SK-N-SH treated with all-trans-retinoic acid at 6 μM for 48 hours (cell line): ENCODE measurements at regions not wholly inside any gene's neighbourhood (a gene's known extent, or its start where the extent isn't known, plus 50 kb on each side); places are given as distances from the start of the nearest gene placed in this dataset.

Experiments
- ATAC-seq: fragments of 200-7000 bp; cut with Tn5 transposase; 3 replicates; pipeline ENCODE4 v1.9.1; 2020; ENCODE audit warnings: mild to moderate bottlenecking, moderate library complexity
- ARNTL ChIP-seq: fragments of 450-650 bp; formaldehyde crosslinking; IDR thresholded peaks from 2 replicates; pipeline ENCODE4 v1.5.0; 2020; ENCODE audit warnings: low read depth, mild to moderate bottlenecking, moderate library complexity, borderline replicate concordance
- BACH2 ChIP-seq: fragments of 250-450 bp; sonication (Bioruptor Pico); IDR thresholded peaks from 2 replicates; pipeline ENCODE4 v1.9.0; 2021; ENCODE audit warnings: mild to moderate bottlenecking, borderline replicate concordance
- CREB5 ChIP-seq: fragments of 250-450 bp; sonication (Bioruptor Pico); IDR thresholded peaks from 2 replicates; pipeline ENCODE4 v1.5.1; 2020; ENCODE audit warnings: low read depth, mild to moderate bottlenecking, moderate library complexity
- CSRNP3 ChIP-seq: fragments of 250-450 bp; sonication (Bioruptor Pico); IDR thresholded peaks from 2 replicates; pipeline ENCODE4 v1.5.1; 2021; ENCODE audit warnings: mild to moderate bottlenecking, moderate library complexity
- ESRRG ChIP-seq: fragments of 250-450 bp; sonication (Bioruptor Pico); IDR thresholded peaks from 2 replicates; pipeline ENCODE4 v1.6.1; 2021; ENCODE audit warnings: mild to moderate bottlenecking
- GLIS3 ChIP-seq: fragments of 250-450 bp; sonication (Bioruptor Pico); IDR thresholded peaks from 2 replicates; pipeline ENCODE4 v1.5.0; 2020; ENCODE audit warnings: mild to moderate bottlenecking, moderate library complexity
- ISL1 ChIP-seq: fragments of 250-450 bp; sonication (Bioruptor Pico); IDR thresholded peaks from 2 replicates; pipeline ENCODE4 v2.1.2; 2022; ENCODE audit warnings: mild to moderate bottlenecking, moderate library complexity
- OSR1 ChIP-seq: fragments of 250-450 bp; sonication (Bioruptor Pico); IDR thresholded peaks from 2 replicates; pipeline ENCODE4 v1.8.0; 2022; ENCODE audit warnings: moderate library complexity, mild to moderate bottlenecking, inconsistent platforms
- PPARA ChIP-seq: fragments of 250-450 bp; sonication (Bioruptor Pico); IDR thresholded peaks from 2 replicates; pipeline ENCODE4 v1.5.0; 2020; ENCODE audit warnings: mild to moderate bottlenecking, borderline replicate concordance
- SNAI2 ChIP-seq: fragments of 250-450 bp; sonication (Bioruptor Pico); IDR thresholded peaks from 2 replicates; pipeline ENCODE4 v1.5.0; 2020; ENCODE audit warnings: mild to moderate bottlenecking, moderate library complexity
- TCF4 ChIP-seq: fragments of 250-450 bp; sonication (Bioruptor Pico); IDR thresholded peaks from 2 replicates; pipeline ENCODE4 v1.8.0; 2021; ENCODE audit warnings: mild to moderate bottlenecking, moderate library complexity, borderline replicate concordance
- TOX ChIP-seq: fragments of 250-450 bp; sonication (Bioruptor Pico); IDR thresholded peaks from 2 replicates; pipeline ENCODE4 v1.8.0; 2021; ENCODE audit warnings: mild to moderate bottlenecking, moderate library complexity, borderline replicate concordance
- TSHZ2 ChIP-seq: fragments of 250-450 bp; sonication (Bioruptor Pico); IDR thresholded peaks from 2 replicates; pipeline ENCODE4 v1.5.0; 2020; ENCODE audit warnings: mild to moderate bottlenecking, moderate library complexity
- ZC3H10 ChIP-seq: fragments of 250-450 bp; sonication (Bioruptor Pico); IDR thresholded peaks from 2 replicates; pipeline ENCODE4 v1.5.1; 2021; ENCODE audit warnings: mild to moderate bottlenecking, moderate library complexity
- ZFP3 ChIP-seq: fragments of 250-450 bp; sonication (Bioruptor Pico); IDR thresholded peaks from 2 replicates; pipeline ENCODE4 v1.5.0; 2020; ENCODE audit warnings: mild to moderate bottlenecking, moderate library complexity
- ZFP30 ChIP-seq: fragments of 450-650 bp; formaldehyde crosslinking; IDR thresholded peaks from 2 replicates; pipeline ENCODE4 v1.5.0; 2022; ENCODE audit warnings: mild to moderate bottlenecking, moderate library complexity
- ZNF565 ChIP-seq: fragments of 450-650 bp; formaldehyde crosslinking; conservative IDR thresholded peaks from 2 replicates; pipeline ENCODE4 v1.5.0; 2020; ENCODE audit warnings: low read depth, mild to moderate bottlenecking, moderate library complexity
- ZNF70 ChIP-seq: fragments of 450-650 bp; formaldehyde crosslinking; IDR thresholded peaks from 2 replicates; pipeline ENCODE4 v1.5.0; 2020; ENCODE audit warnings: mild to moderate bottlenecking, moderate library complexity
- TF ChIP-seq, protein P1 (sequence below): fragments of 250-450 bp; sonication (Bioruptor Pico); IDR thresholded peaks from 2 replicates; pipeline ENCODE4 v1.8.0; 2020; ENCODE audit warnings: mild to moderate bottlenecking, moderate library complexity, borderline replicate concordance
- TF ChIP-seq, protein P2 (sequence below): fragments of 250-450 bp; sonication (Bioruptor Pico); IDR thresholded peaks from 2 replicates; pipeline ENCODE4 v1.8.0; 2021; ENCODE audit warnings: low read depth, mild to moderate bottlenecking, moderate library complexity, borderline replicate concordance

GRCh38 chr12:98085046-98085755 is 430.2 kb upstream of the TMPO start:
- TF ChIP-seq GLIS3 (CRISPR knock-in tag) = no peak
- TF ChIP-seq ZFP30 (CRISPR knock-in tag) = no peak
- no peak for TF ChIP-seq SNAI2 (CRISPR knock-in tag)
- TF ChIP-seq, protein P1, sequence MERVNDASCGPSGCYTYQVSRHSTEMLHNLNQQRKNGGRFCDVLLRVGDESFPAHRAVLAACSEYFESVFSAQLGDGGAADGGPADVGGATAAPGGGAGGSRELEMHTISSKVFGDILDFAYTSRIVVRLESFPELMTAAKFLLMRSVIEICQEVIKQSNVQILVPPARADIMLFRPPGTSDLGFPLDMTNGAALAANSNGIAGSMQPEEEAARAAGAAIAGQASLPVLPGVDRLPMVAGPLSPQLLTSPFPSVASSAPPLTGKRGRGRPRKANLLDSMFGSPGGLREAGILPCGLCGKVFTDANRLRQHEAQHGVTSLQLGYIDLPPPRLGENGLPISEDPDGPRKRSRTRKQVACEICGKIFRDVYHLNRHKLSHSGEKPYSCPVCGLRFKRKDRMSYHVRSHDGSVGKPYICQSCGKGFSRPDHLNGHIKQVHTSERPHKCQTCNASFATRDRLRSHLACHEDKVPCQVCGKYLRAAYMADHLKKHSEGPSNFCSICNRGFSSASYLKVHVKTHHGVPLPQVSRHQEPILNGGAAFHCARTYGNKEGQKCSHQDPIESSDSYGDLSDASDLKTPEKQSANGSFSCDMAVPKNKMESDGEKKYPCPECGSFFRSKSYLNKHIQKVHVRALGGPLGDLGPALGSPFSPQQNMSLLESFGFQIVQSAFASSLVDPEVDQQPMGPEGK (CRISPR knock-in tag) = no peak
- no peak for TF ChIP-seq ZNF70 (CRISPR knock-in tag)
- TF ChIP-seq ZC3H10 = no peak
- no peak for TF ChIP-seq TSHZ2
- TF ChIP-seq PPARA (CRISPR knock-in tag) = no peak
- TF ChIP-seq ZNF565 = no peak
- TF ChIP-seq ZFP3 = no peak
- TF ChIP-seq CREB5 (CRISPR knock-in tag) = no peak
- no peak for TF ChIP-seq ISL1
- TF ChIP-seq OSR1 (CRISPR knock-in tag) = no peak
- TF ChIP-seq TCF4 (CRISPR knock-in tag) = no peak

DNA sequence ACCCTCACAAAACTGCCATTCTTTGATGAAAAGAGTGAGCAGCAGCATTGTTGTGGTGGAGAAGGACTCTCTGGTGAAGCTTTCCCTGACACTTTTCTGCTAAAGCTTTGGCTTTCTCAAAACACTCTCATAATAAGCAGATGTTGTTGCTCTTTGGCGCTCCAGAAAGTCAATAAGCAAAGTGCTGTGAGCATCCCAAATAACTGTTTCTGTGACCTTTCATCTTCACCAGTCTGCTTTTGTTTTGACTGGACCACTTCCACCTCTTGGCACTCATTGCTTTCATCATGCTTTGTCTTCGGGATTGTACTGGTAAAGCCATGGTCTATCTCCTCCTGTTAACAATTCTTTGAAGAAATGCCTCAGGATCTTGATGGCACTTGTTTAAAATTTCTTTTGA is 424.7 kb upstream of the TMPO start:
- no peak for TF ChIP-seq ZNF565
- no peak for TF ChIP-seq ISL1
- TF ChIP-seq TSHZ2 = no peak
- TF ChIP-seq ESRRG = no peak
- no peak for TF ChIP-seq TOX (CRISPR knock-in tag)
- TF ChIP-seq ARNTL (CRISPR knock-in tag) = no peak
- TF ChIP-seq CSRNP3 (CRISPR knock-in tag) = no peak
- TF ChIP-seq ZC3H10 = no peak
- no peak for TF ChIP-seq BACH2
- TF ChIP-seq ZFP30 (CRISPR knock-in tag) = no peak
- no peak for TF ChIP-seq SNAI2 (CRISPR knock-in tag)
- TF ChIP-seq ZNF70 (CRISPR knock-in tag) = no peak
- TF ChIP-seq, protein P1 (CRISPR knock-in tag) = no peak
- TF ChIP-seq, protein P2, sequence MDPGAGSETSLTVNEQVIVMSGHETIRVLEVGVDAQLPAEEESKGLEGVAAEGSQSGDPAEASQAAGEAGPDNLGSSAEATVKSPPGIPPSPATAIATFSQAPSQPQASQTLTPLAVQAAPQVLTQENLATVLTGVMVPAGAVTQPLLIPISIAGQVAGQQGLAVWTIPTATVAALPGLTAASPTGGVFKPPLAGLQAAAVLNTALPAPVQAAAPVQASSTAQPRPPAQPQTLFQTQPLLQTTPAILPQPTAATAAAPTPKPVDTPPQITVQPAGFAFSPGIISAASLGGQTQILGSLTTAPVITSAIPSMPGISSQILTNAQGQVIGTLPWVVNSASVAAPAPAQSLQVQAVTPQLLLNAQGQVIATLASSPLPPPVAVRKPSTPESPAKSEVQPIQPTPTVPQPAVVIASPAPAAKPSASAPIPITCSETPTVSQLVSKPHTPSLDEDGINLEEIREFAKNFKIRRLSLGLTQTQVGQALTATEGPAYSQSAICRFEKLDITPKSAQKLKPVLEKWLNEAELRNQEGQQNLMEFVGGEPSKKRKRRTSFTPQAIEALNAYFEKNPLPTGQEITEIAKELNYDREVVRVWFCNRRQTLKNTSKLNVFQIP (CRISPR knock-in tag) = no peak
- TF ChIP-seq ZFP3 = no peak
- TF ChIP-seq CREB5 (CRISPR knock-in tag) = no peak
- no peak for TF ChIP-seq PPARA (CRISPR knock-in tag)
- no peak for TF ChIP-seq OSR1 (CRISPR knock-in tag)
- no peak for ATAC-seq

More at GRCh38 chr12:98085046-98085755, 430.2 kb upstream of the TMPO start:
- ATAC-seq = no peak
